H9 (cell line): ENCODE measurements at regions not wholly inside any gene's neighbourhood (a gene's known extent, or its start where the extent isn't known, plus 50 kb on each side); places are given as distances from the start of the nearest gene placed in this dataset.

ENCODE experiments used
- DNase-seq: peaks from one replicate; pipeline ENCODE4 v3.0.0-alpha.2; 2017
- H2AFZ ChIP-seq: one replicate; pipeline ENCODE4 v1.6.1; 2013; ENCODE audit warnings: mild to moderate bottlenecking, low read length, control low read depth, moderate library complexity
- H2AK5ac ChIP-seq: 2 replicates; pipeline ENCODE4 v1.6.1; 2013; ENCODE audit warnings: low read length, control low read depth, mixed read lengths; ENCODE audit not compliant: insufficient read length
- H2BK120ac ChIP-seq: one replicate; pipeline ENCODE4 v1.6.1; 2013; ENCODE audit warnings: low read depth, mild to moderate bottlenecking, low read length, control low read depth, inconsistent platforms; ENCODE audit not compliant: poor library complexity, severe bottlenecking
- H2BK12ac ChIP-seq: 2 replicates; pipeline ENCODE4 v1.6.1; 2013; ENCODE audit warnings: low read length, control low read depth, mixed read lengths, low read depth; ENCODE audit not compliant: insufficient read length
- H2BK15ac ChIP-seq: 2 replicates; pipeline ENCODE4 v1.6.1; 2013; ENCODE audit warnings: low read depth, low read length, control low read depth
- H2BK20ac ChIP-seq: one replicate; pipeline ENCODE4 v1.6.1; 2013; ENCODE audit warnings: low read depth, mild to moderate bottlenecking, low read length, control low read depth, inconsistent platforms; ENCODE audit not compliant: poor library complexity, severe bottlenecking
- H2BK5ac ChIP-seq: 2 replicates; pipeline ENCODE4 v1.6.1; 2013; ENCODE audit warnings: low read length, control low read depth, mixed read lengths; ENCODE audit not compliant: insufficient read length
- H3K14ac ChIP-seq: 2 replicates; pipeline ENCODE4 v1.6.1; 2013; ENCODE audit warnings: low read length, control low read depth; ENCODE audit not compliant: insufficient read depth
- H3K18ac ChIP-seq: 2 replicates; pipeline ENCODE4 v1.6.1; 2013; ENCODE audit warnings: low read depth, mild to moderate bottlenecking, mixed read lengths, low read length, control low read depth; ENCODE audit not compliant: insufficient read length
- H3K23ac ChIP-seq: 2 replicates; pipeline ENCODE4 v1.6.1; 2013; ENCODE audit warnings: low read length, control low read depth, mixed read lengths, low read depth; ENCODE audit not compliant: insufficient read length
- H3K23me2 ChIP-seq: 2 replicates; pipeline ENCODE4 v1.6.1; 2013; ENCODE audit warnings: low read depth, mild to moderate bottlenecking, mixed read lengths, low read length, control low read depth; ENCODE audit not compliant: insufficient read length, poor library complexity, severe bottlenecking
- H3K27ac ChIP-seq: 2 replicates; pipeline ENCODE4 v1.5.1; 2013; ENCODE audit warnings: low read length, control low read depth, mixed read lengths, low read depth; ENCODE audit not compliant: insufficient read length
- H3K27me3 ChIP-seq: 2 replicates; pipeline ENCODE4 v1.6.1; 2013; ENCODE audit warnings: low read length, control low read depth, inconsistent platforms; ENCODE audit not compliant: insufficient read depth
- H3K4ac ChIP-seq: 2 replicates; pipeline ENCODE4 v1.6.1; 2013; ENCODE audit warnings: low read depth, mild to moderate bottlenecking, control low read depth, inconsistent platforms, low read length, moderate library complexity
- H3K4me1 ChIP-seq: 2 replicates; pipeline ENCODE4 v1.6.1; 2013; ENCODE audit warnings: low read length, control low read depth, inconsistent platforms; ENCODE audit not compliant: insufficient read depth
- H3K4me2 ChIP-seq: 2 replicates; pipeline ENCODE4 v1.6.1; 2013; ENCODE audit warnings: low read length, control low read depth, mixed read lengths; ENCODE audit not compliant: insufficient read length, insufficient read depth
- H3K56ac ChIP-seq: 2 replicates; pipeline ENCODE4 v1.6.1; 2013; ENCODE audit warnings: low read depth, mild to moderate bottlenecking, mixed read lengths, low read length, control low read depth; ENCODE audit not compliant: insufficient read length
- H3K79me1 ChIP-seq: 2 replicates; pipeline ENCODE4 v1.6.1; 2013; ENCODE audit warnings: low read depth, mild to moderate bottlenecking, moderate library complexity, low read length, control low read depth, inconsistent platforms; ENCODE audit not compliant: insufficient read depth, poor library complexity, severe bottlenecking
- H3K79me2 ChIP-seq: 2 replicates; pipeline ENCODE4 v1.6.1; 2013; ENCODE audit warnings: low read length, control low read depth, inconsistent platforms; ENCODE audit not compliant: insufficient read depth
- H3K9ac ChIP-seq: 2 replicates; pipeline ENCODE4 v1.6.1; 2013; ENCODE audit warnings: low read length, control low read depth, mixed read lengths; ENCODE audit not compliant: insufficient read length; ENCODE audit errors: extremely low read depth
- H3K9me3 ChIP-seq: one replicate; pipeline ENCODE4 v1.6.1; 2013; ENCODE audit warnings: low read depth, low read length, inconsistent platforms; ENCODE audit not compliant: control insufficient read depth
- H3T11ph ChIP-seq: one replicate; pipeline ENCODE4 v1.6.1; 2013; ENCODE audit warnings: mild to moderate bottlenecking, low read length, control low read depth, inconsistent platforms
- H4K20me1 ChIP-seq: one replicate; pipeline ENCODE4 v1.6.1; 2013; ENCODE audit not compliant: control insufficient read depth, insufficient read length, insufficient read depth
- H4K5ac ChIP-seq: 2 replicates; pipeline ENCODE4 v1.6.1; 2013; ENCODE audit warnings: low read depth, mild to moderate bottlenecking, mixed read lengths, low read length, control low read depth; ENCODE audit not compliant: insufficient read length
- H4K8ac ChIP-seq: replicated peaks from 2 replicates; pipeline ENCODE4 v1.6.1; 2013; ENCODE audit warnings: low read length, control low read depth, mixed read lengths, low read depth; ENCODE audit not compliant: insufficient read length
- H4K91ac ChIP-seq: 2 replicates; pipeline ENCODE4 v1.6.1; 2013; ENCODE audit warnings: low read depth, mild to moderate bottlenecking, moderate library complexity, mixed read lengths, low read length, control low read depth; ENCODE audit not compliant: insufficient read length
- H3K27ac Mint-ChIP-seq, 3 experiments: 2 replicates in 2 of 3; 3 replicates in 1 of 3; pipeline ENCODE4 v1.8.0; 2020 to 2021; ENCODE audit warnings: mixed read lengths in 3 of 3, mild to moderate bottlenecking in 1 of 3, moderate library complexity in 1 of 3
- H3K27me3 Mint-ChIP-seq: 2 replicates; pipeline ENCODE4 v1.8.0; 2021; ENCODE audit warnings: low read depth, mild to moderate bottlenecking, moderate library complexity, mixed read lengths
- H3K36me3 Mint-ChIP-seq, 3 experiments: 2 replicates in 2 of 3; 3 replicates in 1 of 3; pipeline ENCODE4 v1.8.0; 2020 to 2021; ENCODE audit warnings: low read depth in 3 of 3, mixed read lengths in 3 of 3; ENCODE audit not compliant: insufficient read depth in 1 of 3
- H3K4me1 Mint-ChIP-seq, 2 experiments: 2 replicates each; pipeline ENCODE4 v1.8.0; 2020; ENCODE audit warnings: mixed read lengths in 2 of 2
- H3K4me3 Mint-ChIP-seq, 2 experiments: 2 replicates in 1 of 2; 3 replicates in 1 of 2; pipeline ENCODE4 v1.8.0; 2020 to 2021; ENCODE audit warnings: mild to moderate bottlenecking in 2 of 2, mixed read lengths in 2 of 2, moderate library complexity in 1 of 2
- H3K9me3 Mint-ChIP-seq, 2 experiments: 2 replicates in 1 of 2; 3 replicates in 1 of 2; pipeline ENCODE4 v1.8.0; 2020; ENCODE audit warnings: mild to moderate bottlenecking in 2 of 2, mixed read lengths in 2 of 2, moderate library complexity in 1 of 2
- CTCF ChIP-seq: fragments of 200-600 bp; sonication (generic); conservative IDR thresholded peaks from 3 replicates; pipeline ENCODE4 v1.8.0; 2021; ENCODE audit warnings: antibody characterized with exemption, mild to moderate bottlenecking
- WGBS: extraction: QIAGEN DNeasy Blood & Tissue Kit; methylation state at CpG from one replicate; pipeline ENCODE4 v1.1.7; 2013; ENCODE audit warnings: missing lambda C conversion rate, low lambda C conversion rate, mixed read lengths; ENCODE audit not compliant: insufficient read length; ENCODE audit errors: extremely low coverage; 5-methylcytosine and 5-hydroxymethylcytosine counted together

- H3K9me3 Mint-ChIP-seq, result peaks cover 0 to 2% of the 10 kb centered on the region in 2 experiments; a peak in 1 of 5 replicates
- Histone ChIP-seq H3T11ph (no peak overlapping the region), H3K14ac (no peak overlapping the region), H3K23ac (no peak overlapping the region), H3K4ac (no peak overlapping the region), H4K8ac (no peak overlapping the region), H3K23me2 (no peaks in the 10 kb centered on the region), H2AFZ (no peak overlapping the region), H2BK15ac (no peak overlapping the region), H3K27ac (no peak overlapping the region), H3K79me1 (no peaks in the 10 kb centered on the region), H4K5ac (no peak overlapping the region), H2BK20ac (no peak overlapping the region), H4K91ac (no peak overlapping the region), H4K20me1 (no peaks in the 10 kb centered on the region), H3K9me3 (no peaks in the 10 kb centered on the region), H3K27me3 (no peaks in the 10 kb centered on the region), H3K4me2 (no peak overlapping the region), H3K79me2 (no peaks in the 10 kb centered on the region), H3K9ac (no peak overlapping the region), H2BK120ac (no peak overlapping the region), H2BK5ac (no peak overlapping the region), H3K18ac (no peak overlapping the region), H2BK12ac (no peak overlapping the region), H3K4me1 (no peaks in the 10 kb centered on the region; the same call in 1 of the 2 replicates), H3K56ac (no peak overlapping the region), H2AK5ac (no peak overlapping the region)
- TF ChIP-seq CTCF, result no peak
- no CpG with 5 or more reads among the region's 1 CpG for WGBS
- H3K4me1 Mint-ChIP-seq, result peaks cover 0 to 3% of the 10 kb centered on the region in 2 experiments; a peak in 2 of 4 replicates
- H3K27ac Mint-ChIP-seq, result no peak overlapping the region
- H3K27me3 Mint-ChIP-seq, result no peaks in the 10 kb centered on the region
- H3K4me3 Mint-ChIP-seq, result no peak overlapping the region
- no peak for DNase-seq
- no peaks in the 10 kb centered on the region for H3K36me3 Mint-ChIP-seq
These were observed 141.8 kb downstream of the SIM1 start for GRCh38 chr6:100322886-100323285.
